ENCODE measurements at regions not wholly inside any gene's neighbourhood (a gene's known extent, or its start where the extent isn't known, plus 50 kb on each side); places are given as distances from the start of the nearest gene placed in this dataset.

- TF ChIP-seq CTCF (IDR thresholded peaks at IDR 0.05) (no peak), POLR2A (IDR thresholded peaks at IDR 0.05) (no peak)
Observed at GRCh38 chr3:106616556-106616955, 747.7 kb upstream of the CBLB start.
